ENCODE measurements at regions not wholly inside any gene's neighbourhood (a gene's known extent, or its start where the extent isn't known, plus 50 kb on each side); places are given as distances from the start of the nearest gene placed in this dataset.

- H3K27ac ChIP-seq = no peak overlapping the region
- DNase-seq = peak; percentile 37
- no peaks in the 10 kb centered on the region for H3K4me1 ChIP-seq
- no peak overlapping the region for H3K4me3 ChIP-seq
- no peak overlapping the region for H3K9ac ChIP-seq (ENCODE audit: low read depth in 2 of 2, low read length in 2 of 2)
- H3K36me3 ChIP-seq = peaks cover 14% of the 10 kb centered on the region
- intact Hi-C loops (cut with DNase I) = no loop called here
- H3K9me3 ChIP-seq = no peaks in the 10 kb centered on the region
- TF ChIP-seq CTCF (IDR thresholded peaks at IDR 0.05) = no peak
- no peaks in the 10 kb centered on the region for H3K27me3 ChIP-seq
Measured at GRCh38 chr21:36254106-36254941, 65.7 kb upstream of the MORC3 start.

DNA sequence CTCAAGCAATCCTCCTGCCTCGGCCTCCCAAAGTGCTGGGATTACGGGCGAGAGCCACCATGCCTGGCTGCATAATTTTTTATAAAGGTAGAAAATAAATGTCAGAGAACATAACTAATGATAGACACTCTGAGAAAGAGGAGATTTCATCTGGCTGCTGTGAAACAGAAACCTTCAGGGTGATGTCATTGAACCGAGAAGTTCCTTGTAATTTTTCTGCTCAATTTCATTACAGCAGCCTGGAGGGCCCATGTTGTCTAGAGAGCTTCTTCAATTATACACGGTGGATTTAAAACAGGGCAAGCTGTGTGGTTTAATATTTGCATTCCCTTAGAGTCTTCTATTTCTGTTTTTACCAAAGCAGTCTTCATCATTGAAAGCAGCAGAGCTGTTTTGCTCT is 64.3 kb upstream of the MORC3 start:
- Histone ChIP-seq H3K27ac (no peak overlapping the region), H3K4me1 (no peaks in the 10 kb centered on the region), H3K36me3 (peaks cover 12% of the 10 kb centered on the region)

GRCh38 chr21:36257657-36258056 is 62.3 kb upstream of the MORC3 start:
- H3K9ac ChIP-seq (ENCODE audit: low read depth in 2 of 2, low read length in 2 of 2) = no peak overlapping the region
- TF ChIP-seq CTCF (IDR thresholded peaks at IDR 0.05) = no peak
- H3K36me3 ChIP-seq = peaks cover 12% of the 10 kb centered on the region
- H3K27me3 ChIP-seq = no peaks in the 10 kb centered on the region
- no peak for DNase-seq
- H3K27ac ChIP-seq = no peak overlapping the region
- no peaks in the 10 kb centered on the region for H3K9me3 ChIP-seq
- intact Hi-C loops (cut with DNase I) = no loop called here
- H3K4me3 ChIP-seq = no peak overlapping the region
- H3K4me1 ChIP-seq = no peaks in the 10 kb centered on the region

More for the DNA sequence above, 64.3 kb upstream of the MORC3 start:
- intact Hi-C loops (cut with DNase I) = no loop called here
- no peak for DNase-seq
- TF ChIP-seq CTCF (IDR thresholded peaks at IDR 0.05) = no peak
- Histone ChIP-seq H3K4me3 (no peak overlapping the region), H3K27me3 (no peaks in the 10 kb centered on the region), H3K9me3 (no peaks in the 10 kb centered on the region), H3K9ac (ENCODE audit: low read depth in 2 of 2, low read length in 2 of 2) (no peak overlapping the region)

DNA sequence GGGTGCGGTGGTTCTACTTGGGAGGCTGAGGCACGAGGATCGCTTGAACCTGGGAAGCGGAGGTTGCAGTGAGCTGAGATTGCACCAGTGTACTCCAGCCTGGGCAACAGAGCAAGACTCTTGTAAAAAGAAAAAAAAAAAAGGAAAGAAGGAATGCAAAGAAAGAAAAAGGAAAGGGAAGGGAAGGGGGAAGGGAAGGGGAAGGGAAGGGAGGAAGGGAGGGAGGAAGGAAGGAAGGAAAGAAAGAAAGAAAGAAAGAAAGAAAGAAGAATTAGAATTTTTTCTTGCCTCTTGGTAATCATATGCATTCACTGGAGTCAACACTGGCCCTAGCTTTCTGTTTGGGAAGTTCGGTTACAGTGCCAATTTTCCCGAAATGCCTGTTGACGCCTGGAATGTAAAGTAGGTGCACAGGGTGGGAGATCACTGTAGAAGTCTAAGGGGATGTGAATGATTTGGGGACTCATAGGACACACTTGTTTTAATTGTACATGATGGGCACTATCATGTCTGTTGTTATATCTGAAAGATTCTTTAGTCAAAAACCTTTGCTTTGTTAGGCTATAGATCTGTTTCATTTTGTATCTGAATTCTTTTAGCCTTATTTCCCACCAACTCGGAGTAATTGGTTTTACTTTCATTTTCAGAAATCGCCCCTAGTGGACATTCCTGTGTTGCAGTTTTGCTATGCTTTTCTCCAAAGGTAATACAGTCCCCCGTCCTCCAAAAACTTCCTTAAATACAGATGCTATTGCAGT is 59.8 kb upstream of the MORC3 start:
- intact Hi-C loops (cut with DNase I) = no loop called here
- H3K9ac ChIP-seq (ENCODE audit: low read depth in 2 of 2, low read length in 2 of 2) = peak overlapping the region; percentile 60 to 75

DNA sequence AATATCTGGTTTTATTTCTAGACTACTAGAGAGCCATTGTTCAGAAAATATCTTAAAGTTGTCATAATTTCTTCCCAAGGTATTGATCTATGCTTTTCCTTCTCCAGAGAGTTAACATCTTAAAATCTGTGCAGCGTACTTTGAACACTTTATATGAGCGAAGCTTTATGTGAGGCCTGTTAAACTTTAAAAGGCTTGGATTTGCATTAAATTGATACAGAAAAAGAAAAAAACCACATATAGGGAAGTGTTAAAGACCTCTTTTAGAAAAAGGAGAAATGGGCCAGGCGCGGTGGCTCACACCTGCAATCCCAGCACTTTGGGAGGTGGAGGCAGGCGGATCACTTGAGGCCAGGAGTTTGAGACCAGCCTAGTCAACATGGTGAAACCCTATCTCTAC is 59.2 kb upstream of the MORC3 start:
- no peak for TF ChIP-seq CTCF (IDR thresholded peaks at IDR 0.05)
- intact Hi-C loops (cut with DNase I) = no loop called here
- Histone ChIP-seq H3K4me1 (no peaks in the 10 kb centered on the region), H3K9ac (ENCODE audit: low read depth in 2 of 2, low read length in 2 of 2) (no peak overlapping the region), H3K9me3 (no peaks in the 10 kb centered on the region), H3K27ac (peak overlapping the region; percentile 75), H3K36me3 (peaks cover 5% of the 10 kb centered on the region), H3K27me3 (no peaks in the 10 kb centered on the region), H3K4me3 (peak overlapping the region; percentile 14)
- DNase-seq = no peak

More for the DNA sequence above, 59.8 kb upstream of the MORC3 start:
- H3K27ac ChIP-seq = peak overlapping the region; percentile 75
- peak; percentile 83 for TF ChIP-seq CTCF (IDR thresholded peaks at IDR 0.05)
- H3K9me3 ChIP-seq = no peaks in the 10 kb centered on the region
- H3K4me3 ChIP-seq = peak overlapping the region; percentile 14
- no peaks in the 10 kb centered on the region for H3K27me3 ChIP-seq
- no peaks in the 10 kb centered on the region for H3K4me1 ChIP-seq
- DNase-seq = peak; percentile 69
- H3K36me3 ChIP-seq = peaks cover 5% of the 10 kb centered on the region

Data from colonic mucosa (tissue), 4 donors.